CD14-positive monocyte (primary cell): ENCODE measurements at regions not wholly inside any gene's neighbourhood (a gene's known extent, or its start where the extent isn't known, plus 50 kb on each side); places are given as distances from the start of the nearest gene placed in this dataset.

ENCODE experiments used
- DNase-seq, 3 donors: peaks; one replicate each; pipeline ENCODE4 v3.0.0-alpha.2; 2011 to 2022
- H2AFZ ChIP-seq: 2 replicates; pipeline ENCODE4 v1.6.0; 2012; ENCODE audit warnings: mild to moderate bottlenecking, low read depth, low read length, inconsistent platforms; ENCODE audit not compliant: insufficient read depth, poor library complexity, severe bottlenecking
- H3K27ac ChIP-seq, 2 donors: 1 replicate in 1 of 2; 2 replicates in 1 of 2; pipeline ENCODE4 v1.5.1; 2012 to 2013; ENCODE audit warnings: low read length in 2 of 2, control low read depth in 1 of 2, inconsistent platforms in 1 of 2, low read depth in 1 of 2, mild to moderate bottlenecking in 1 of 2
- H3K27me3 ChIP-seq, 2 donors: one replicate each; pipeline versions ENCODE4 v1.6.0 to v1.6.1; 2011 to 2013; ENCODE audit warnings: low read length in 2 of 2; ENCODE audit not compliant: control insufficient read depth in 2 of 2, insufficient read depth in 2 of 2
- H3K36me3 ChIP-seq, 2 donors: replicated peaks in 1 of 2; 1 replicate in 1 of 2; 2 replicates in 1 of 2; pipeline versions ENCODE4 v1.5.1 to v1.6.1; 2012 to 2013; ENCODE audit warnings: low read length in 2 of 2, control low read depth in 1 of 2, inconsistent platforms in 1 of 2, mild to moderate bottlenecking in 1 of 2; ENCODE audit not compliant: insufficient read depth in 2 of 2, control insufficient read depth in 1 of 2
- H3K4me1 ChIP-seq, 2 donors: 1 replicate in 1 of 2; 2 replicates in 1 of 2; pipeline versions ENCODE4 v1.5.1 to v1.6.1; 2012 to 2013; ENCODE audit warnings: low read length in 2 of 2, control low read depth in 1 of 2, inconsistent platforms in 1 of 2, mild to moderate bottlenecking in 1 of 2, moderate library complexity in 1 of 2; ENCODE audit not compliant: insufficient read depth in 2 of 2, control insufficient read depth in 1 of 2
- H3K4me2 ChIP-seq: replicated peaks from 2 replicates; pipeline ENCODE3; 2012; ENCODE audit warnings: low read length, moderate library complexity, mild to moderate bottlenecking; ENCODE audit not compliant: poor library complexity, severe bottlenecking; ENCODE audit errors: extremely low read depth
- H3K4me3 ChIP-seq, 3 experiments: fragments of 200-600 bp in 1 of 3; sonication (generic) in 1 of 3; replicated peaks in 1 of 3; 1 replicate in 2 of 3; 2 replicates in 1 of 3; pipeline ENCODE4 v1.5.1; 2011 to 2013; ENCODE audit warnings: low read length in 3 of 3, mild to moderate bottlenecking in 3 of 3, control low read depth in 2 of 3, low read depth in 2 of 3, inconsistent platforms in 1 of 3, moderate library complexity in 1 of 3
- H3K79me2 ChIP-seq: 2 replicates; pipeline ENCODE4 v1.6.0; 2012; ENCODE audit warnings: mild to moderate bottlenecking, control low read depth, inconsistent platforms, low read length, moderate library complexity; ENCODE audit not compliant: insufficient read depth
- H3K9ac ChIP-seq: 2 replicates; pipeline ENCODE4 v1.6.0; 2017; ENCODE audit warnings: low read length, mild to moderate bottlenecking; ENCODE audit not compliant: insufficient read depth, poor library complexity, severe bottlenecking
- H3K9me3 ChIP-seq, 2 donors: replicated peaks in 1 of 2; 1 replicate in 1 of 2; 2 replicates in 1 of 2; pipeline versions ENCODE4 v1.5.1 to v1.6.1; 2012 to 2013; ENCODE audit warnings: low read length in 2 of 2, control low read depth in 1 of 2; ENCODE audit not compliant: control insufficient read depth in 1 of 2, insufficient read depth in 1 of 2
- H4K20me1 ChIP-seq: 2 replicates; pipeline ENCODE4 v1.6.0; 2012; ENCODE audit warnings: mild to moderate bottlenecking, low read length, control low read depth, moderate library complexity; ENCODE audit not compliant: insufficient read depth
- H3K27ac Mint-ChIP-seq, 7 donors: one replicate each; pipeline ENCODE4 v1.8.0; 2020; ENCODE audit warnings: mild to moderate bottlenecking in 7 of 7, mixed read lengths in 7 of 7, moderate library complexity in 6 of 7, inconsistent platforms in 2 of 7
- H3K27me3 Mint-ChIP-seq, 3 donors: one replicate each; pipeline ENCODE4 v1.8.0; 2021 to 2022; ENCODE audit warnings: low read depth in 3 of 3, mild to moderate bottlenecking in 3 of 3, mixed read lengths in 3 of 3, moderate library complexity in 3 of 3, inconsistent platforms in 1 of 3
- H3K36me3 Mint-ChIP-seq, 2 donors: one replicate each; pipeline ENCODE4 v1.8.0; 2020; ENCODE audit warnings: mixed read lengths in 2 of 2, inconsistent platforms in 1 of 2, mild to moderate bottlenecking in 1 of 2
- H3K4me1 Mint-ChIP-seq: one replicate; pipeline ENCODE4 v1.8.0; 2020; ENCODE audit warnings: mild to moderate bottlenecking, mixed read lengths
- H3K4me3 Mint-ChIP-seq, 2 donors: one replicate each; pipeline ENCODE4 v1.8.0; 2020; ENCODE audit warnings: mild to moderate bottlenecking in 2 of 2, mixed read lengths in 2 of 2, moderate library complexity in 1 of 2
- H3K9me3 Mint-ChIP-seq, 7 donors: one replicate each; pipeline ENCODE4 v1.8.0; 2020 to 2022; ENCODE audit warnings: mixed read lengths in 7 of 7, mild to moderate bottlenecking in 6 of 7, moderate library complexity in 6 of 7, inconsistent platforms in 2 of 7
- WGBS: methylation state at CpG from one replicate; pipeline ENCODE4 v1.1.5; 2013; ENCODE audit warnings: missing lambda C conversion rate; ENCODE audit not compliant: insufficient coverage; 5-methylcytosine and 5-hydroxymethylcytosine counted together
- intact Hi-C, 2 donors: fragments of 100-400 bp; cut with micrococcal nuclease; formaldehyde crosslinking; loops; one replicate each; pipeline versions ENCODE4 v1.15.0 to v1.15.1; 2023
- TF ChIP-seq, protein P1 (sequence below): fragments of 200-600 bp; IDR thresholded peaks from one replicate; pipeline ENCODE4 v1.8.0; 2022; ENCODE audit warnings: antibody characterized with exemption, mild to moderate bottlenecking

DNA sequence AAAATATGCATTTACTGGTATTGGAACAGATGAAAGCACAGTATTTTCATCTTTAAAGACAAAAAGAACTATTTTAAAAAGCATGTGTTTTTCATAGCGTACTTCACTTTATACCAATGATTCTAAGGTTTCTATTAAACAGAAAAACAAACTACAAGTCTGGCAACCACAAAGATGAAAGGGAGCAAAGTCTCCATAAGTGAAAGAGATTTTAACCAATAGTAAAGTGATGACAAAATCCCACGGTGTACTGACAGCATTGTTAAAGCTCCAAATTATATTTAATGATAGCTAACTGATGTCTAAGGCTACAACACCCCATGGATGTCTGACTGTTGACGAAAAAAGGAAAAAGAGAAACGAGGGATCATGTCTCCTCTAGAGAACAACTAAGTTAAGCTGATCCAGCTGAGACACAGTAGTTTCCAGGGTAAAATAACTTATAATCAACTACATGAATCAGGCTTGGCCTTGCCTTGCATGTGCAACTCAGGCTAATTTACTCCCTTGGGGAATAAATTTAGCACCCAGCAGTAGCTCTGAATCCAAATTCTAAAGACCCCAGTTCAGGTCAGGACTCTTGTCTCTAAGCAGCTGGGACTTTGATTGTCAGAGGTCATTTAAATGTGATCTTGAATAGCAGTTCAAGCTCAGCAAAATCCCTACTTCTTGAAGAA lies 56.0 kb upstream of the TAB2 start:
- H3K4me2 ChIP-seq = no peak overlapping the region
- H2AFZ ChIP-seq = no peak overlapping the region
- no peaks in the 10 kb centered on the region for H3K9me3 Mint-ChIP-seq
- no peak overlapping the region for H3K9ac ChIP-seq
- H3K27ac Mint-ChIP-seq = peak overlapping the region in 1 of 7 donors; percentile 4
- peaks cover 56 to 62% of the 10 kb centered on the region in 2 donors for H3K4me1 ChIP-seq
- no peaks in the 10 kb centered on the region for H4K20me1 ChIP-seq
- H3K4me1 Mint-ChIP-seq = peaks cover 65% of the 10 kb centered on the region
- H3K79me2 ChIP-seq = no peaks in the 10 kb centered on the region
- no CpG with 5 or more reads among the region's 4 CpGs for WGBS
- no peak overlapping the region for H3K4me3 ChIP-seq
- DNase-seq = no peak
- H3K36me3 Mint-ChIP-seq = peaks cover 0 to 4% of the 10 kb centered on the region in 2 donors
- intact Hi-C loops = no loop called here
- H3K36me3 ChIP-seq = no peaks in the 10 kb centered on the region
- no peak overlapping the region for H3K27ac ChIP-seq
- peaks cover 0 to 4% (median 0%) of the 10 kb centered on the region in 3 donors for H3K27me3 Mint-ChIP-seq
- no peaks in the 10 kb centered on the region for H3K27me3 ChIP-seq
- TF ChIP-seq, protein P1, sequence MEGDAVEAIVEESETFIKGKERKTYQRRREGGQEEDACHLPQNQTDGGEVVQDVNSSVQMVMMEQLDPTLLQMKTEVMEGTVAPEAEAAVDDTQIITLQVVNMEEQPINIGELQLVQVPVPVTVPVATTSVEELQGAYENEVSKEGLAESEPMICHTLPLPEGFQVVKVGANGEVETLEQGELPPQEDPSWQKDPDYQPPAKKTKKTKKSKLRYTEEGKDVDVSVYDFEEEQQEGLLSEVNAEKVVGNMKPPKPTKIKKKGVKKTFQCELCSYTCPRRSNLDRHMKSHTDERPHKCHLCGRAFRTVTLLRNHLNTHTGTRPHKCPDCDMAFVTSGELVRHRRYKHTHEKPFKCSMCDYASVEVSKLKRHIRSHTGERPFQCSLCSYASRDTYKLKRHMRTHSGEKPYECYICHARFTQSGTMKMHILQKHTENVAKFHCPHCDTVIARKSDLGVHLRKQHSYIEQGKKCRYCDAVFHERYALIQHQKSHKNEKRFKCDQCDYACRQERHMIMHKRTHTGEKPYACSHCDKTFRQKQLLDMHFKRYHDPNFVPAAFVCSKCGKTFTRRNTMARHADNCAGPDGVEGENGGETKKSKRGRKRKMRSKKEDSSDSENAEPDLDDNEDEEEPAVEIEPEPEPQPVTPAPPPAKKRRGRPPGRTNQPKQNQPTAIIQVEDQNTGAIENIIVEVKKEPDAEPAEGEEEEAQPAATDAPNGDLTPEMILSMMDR = no peak
- no peak overlapping the region for H3K4me3 Mint-ChIP-seq
- H3K9me3 ChIP-seq = no peaks in the 10 kb centered on the region

DNA sequence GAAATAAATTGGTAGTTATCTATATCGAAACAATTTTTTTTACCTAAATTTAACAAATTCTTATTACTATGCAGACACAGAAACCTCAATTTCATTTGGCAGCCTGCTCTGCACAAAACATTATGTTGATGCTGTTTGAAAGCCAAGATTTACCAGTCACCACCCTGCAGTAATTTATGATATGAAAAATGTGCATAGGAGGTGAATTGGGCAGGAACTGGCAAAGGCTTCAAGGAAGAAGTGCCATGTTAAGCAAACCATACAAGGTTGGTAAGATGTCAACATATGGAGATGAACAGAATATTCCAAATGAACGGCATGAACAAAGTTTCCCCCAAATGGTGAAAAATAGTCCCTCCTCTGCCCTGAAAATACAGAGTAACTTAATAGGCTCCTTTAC lies 54.2 kb upstream of the TAB2 start:
- TF ChIP-seq, protein P1 = no peak
- Mint-ChIP-seq H3K27ac (no peak overlapping the region), H3K9me3 (no peaks in the 10 kb centered on the region), H3K4me3 (no peak overlapping the region), H3K36me3 (peaks cover 0 to 4% of the 10 kb centered on the region in 2 donors), H3K4me1 (peaks cover 63% of the 10 kb centered on the region), H3K27me3 (peaks cover 0 to under 1% (median 0%) of the 10 kb centered on the region in 3 donors)
- no peak overlapping the region for H3K4me2 ChIP-seq
- no peak overlapping the region for H2AFZ ChIP-seq
- peaks cover 56 to 62% of the 10 kb centered on the region in 2 donors for H3K4me1 ChIP-seq
- H3K9ac ChIP-seq = no peak overlapping the region
- DNase-seq = no peak
- intact Hi-C loops = no loop called here
- H3K4me3 ChIP-seq = no peak overlapping the region
- H4K20me1 ChIP-seq = no peaks in the 10 kb centered on the region
- no peaks in the 10 kb centered on the region for H3K36me3 ChIP-seq
- H3K27ac ChIP-seq = no peak overlapping the region
- no peaks in the 10 kb centered on the region for H3K27me3 ChIP-seq
- no peaks in the 10 kb centered on the region for H3K9me3 ChIP-seq
- H3K79me2 ChIP-seq = no peaks in the 10 kb centered on the region
- no CpG with 5 or more reads among the region's 2 CpGs for WGBS
